NCI-H524 (cell line): ENCODE measurements at regions not wholly inside any gene's neighbourhood (a gene's known extent, or its start where the extent isn't known, plus 50 kb on each side); places are given as distances from the start of the nearest gene placed in this dataset.
"Not testable (repeated sequence)": the region's sequence is repeated elsewhere in the genome, so short reads cannot be mapped to it uniquely, and the experiment has no call there.

Experiments
- DNase-seq, 2 experiments: peaks; one replicate each; lab custom pipeline; 2025; lab: John Stamatoyannopoulos, UW

GRCh38 chr1:146641534-146641933 is 296.6 kb upstream of the NBPF12 start:
- DNase-seq: not testable (repeated sequence)

DNA sequence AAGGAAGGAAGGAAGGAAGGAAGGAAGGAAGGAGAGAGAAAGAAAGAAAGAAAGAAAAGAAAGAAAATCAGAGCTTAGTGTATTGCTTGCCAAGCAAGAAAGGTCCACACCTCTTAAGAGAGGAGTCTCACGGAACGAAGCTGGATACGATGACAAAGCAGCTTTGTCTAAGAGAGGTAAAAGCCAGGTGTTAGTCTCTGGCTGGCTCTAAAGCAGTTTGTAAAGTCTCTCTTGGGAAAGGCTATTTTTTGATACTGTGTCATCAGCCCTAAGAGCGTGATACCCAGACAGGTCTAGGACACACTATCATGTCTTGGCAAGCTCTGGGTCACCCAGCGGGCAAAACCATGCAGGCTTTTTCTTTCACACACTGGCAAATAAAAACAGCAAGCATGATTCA is 297.5 kb upstream of the NBPF12 start:
- not testable (repeated sequence) for DNase-seq

GRCh38 chr1:146630302-146630701 is 307.8 kb upstream of the NBPF12 start:
- not testable (repeated sequence) for DNase-seq

- DNase-seq: not testable (repeated sequence)
Measured at GRCh38 chr1:146618582-146618981, 319.5 kb upstream of the NBPF12 start.

DNA sequence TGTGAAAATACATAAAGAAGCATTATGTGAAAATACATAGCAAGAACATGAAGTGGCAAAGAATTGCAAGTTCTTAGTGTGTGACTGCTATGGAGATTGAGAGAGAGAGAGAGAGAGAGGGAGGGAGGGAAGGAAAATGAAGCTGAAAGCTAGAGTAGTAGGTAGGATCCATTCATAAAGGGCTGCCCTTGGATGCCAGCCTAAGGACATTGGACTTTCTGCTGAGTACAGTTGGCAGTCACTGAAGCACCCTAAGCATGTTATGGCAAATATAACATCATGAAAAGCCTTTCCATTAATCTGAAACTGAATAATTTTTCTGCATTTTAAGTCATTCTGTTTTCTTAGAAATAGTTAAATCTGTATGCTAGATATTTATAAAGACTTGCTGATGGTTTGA is 333.4 kb upstream of the NBPF12 start:
- DNase-seq: not testable (repeated sequence)

DNA sequence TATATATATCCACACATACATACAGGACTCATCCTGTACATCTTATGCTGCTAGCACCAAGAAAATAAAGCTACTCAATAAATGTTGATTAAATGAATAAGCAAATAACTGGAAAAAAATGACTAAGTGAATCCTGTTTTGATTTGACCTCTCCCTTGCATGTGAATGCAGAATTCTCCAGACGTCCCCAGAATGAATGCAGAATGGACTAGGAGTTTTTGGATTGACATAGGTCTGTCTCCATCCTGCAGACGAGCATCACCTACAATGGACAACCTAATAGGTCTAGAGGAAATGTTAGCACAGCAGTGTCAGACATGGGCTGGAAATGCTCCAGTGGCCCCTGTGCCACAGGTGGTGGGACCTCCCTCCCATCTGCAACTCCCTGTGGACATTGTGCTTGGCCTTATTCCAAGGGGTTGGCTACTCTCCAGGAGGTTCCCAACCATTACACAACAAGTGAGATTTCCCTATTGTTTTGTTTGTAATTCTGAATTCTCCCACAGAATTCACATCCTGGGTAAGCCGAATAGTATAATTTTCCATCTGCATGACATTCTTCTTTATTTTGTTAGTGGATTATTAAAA is 337.3 kb upstream of the NBPF12 start:
- DNase-seq: not testable (repeated sequence)

GRCh38 chr1:146599906-146600305 is 338.2 kb upstream of the NBPF12 start:
- DNase-seq: not testable (repeated sequence)

- not testable (repeated sequence) for DNase-seq
Measured at GRCh38 chr1:146581229-146581628, 352.4 kb upstream of the NOTCH2NLA start.

DNA sequence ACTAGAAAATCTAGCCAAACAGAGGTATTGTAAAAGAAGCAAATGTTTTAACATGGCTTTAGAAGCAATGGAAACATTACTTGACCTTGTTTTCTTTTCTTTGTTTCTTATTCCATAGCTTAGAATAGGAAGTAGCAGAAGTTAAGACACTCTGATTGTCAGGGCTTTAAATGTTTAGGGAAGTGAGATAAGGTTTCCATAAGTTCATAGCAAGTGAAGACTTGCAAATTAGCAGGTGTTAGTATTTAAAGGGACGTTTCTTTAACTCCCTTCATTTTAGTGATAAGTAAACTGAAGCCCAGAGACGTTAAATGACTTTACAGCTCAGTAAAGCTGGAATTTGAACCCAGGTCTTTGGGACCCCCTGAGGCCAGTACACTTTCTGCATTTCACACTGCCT is 338.7 kb upstream of the NOTCH2NLA start:
- not testable (repeated sequence) for DNase-seq

- not testable (repeated sequence) for DNase-seq
Measured at GRCh38 chr1:146558032-146558431, 329.2 kb upstream of the NOTCH2NLA start.

DNA sequence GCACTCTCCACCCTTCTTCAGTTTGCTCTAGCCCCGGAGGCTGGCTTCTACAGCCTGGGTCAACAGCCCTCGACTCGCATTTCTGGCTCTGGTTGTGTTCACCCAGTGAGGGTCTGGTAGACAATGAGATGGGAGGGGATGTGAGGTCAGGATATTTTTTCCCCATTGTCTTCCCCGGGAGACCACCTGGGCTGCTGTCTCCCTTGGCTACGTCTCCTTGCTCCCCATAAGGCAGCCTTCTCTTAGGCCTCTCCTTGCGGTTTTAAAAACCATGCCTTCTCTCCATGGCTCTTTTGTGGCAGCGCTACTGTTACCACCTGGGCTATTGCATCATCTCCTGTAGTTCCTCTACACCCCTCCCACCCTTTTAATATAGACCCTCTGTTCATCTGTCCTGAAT is 327.6 kb upstream of the NOTCH2NLA start:
- DNase-seq: not testable (repeated sequence)

DNA sequence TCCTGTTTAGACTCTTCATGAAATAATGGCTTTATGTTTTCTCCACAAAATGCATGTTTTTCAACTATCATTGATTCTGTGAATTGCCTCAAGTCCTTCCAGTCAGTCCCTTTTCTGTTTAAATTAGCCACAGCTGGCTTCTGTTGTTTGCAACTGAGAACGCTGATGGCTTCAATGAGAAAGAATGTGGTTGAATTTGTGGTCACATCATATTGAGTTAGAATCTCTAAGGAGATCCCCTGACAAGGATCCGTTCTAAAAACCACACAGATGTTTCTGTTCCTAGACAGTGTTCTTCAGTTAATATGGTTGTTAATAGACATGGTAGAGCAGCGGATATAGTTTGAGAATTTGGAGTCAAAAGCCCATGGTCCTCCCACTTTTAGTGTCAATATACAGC is 323.6 kb upstream of the NOTCH2NLA start:
- not testable (repeated sequence) for DNase-seq

- not testable (repeated sequence) for DNase-seq
Measured at GRCh38 chr1:146548684-146549083, 319.9 kb upstream of the NOTCH2NLA start.

GRCh38 chr1:146546189-146546588 is 317.4 kb upstream of the NOTCH2NLA start:
- not testable (repeated sequence) for DNase-seq

GRCh38 chr1:146537775-146538373 is 309.1 kb upstream of the NOTCH2NLA start:
- DNase-seq: not testable (repeated sequence)

- not testable (repeated sequence) for DNase-seq
Measured at GRCh38 chr1:146536028-146536427, 307.2 kb upstream of the NOTCH2NLA start.

GRCh38 chr1:146535575-146535974 is 306.8 kb upstream of the NOTCH2NLA start:
- DNase-seq: not testable (repeated sequence)

- not testable (repeated sequence) for DNase-seq
Measured at GRCh38 chr1:146530958-146531357, 302.1 kb upstream of the NOTCH2NLA start.

GRCh38 chr1:146522812-146523211 is 294.0 kb upstream of the NOTCH2NLA start:
- not testable (repeated sequence) for DNase-seq

DNA sequence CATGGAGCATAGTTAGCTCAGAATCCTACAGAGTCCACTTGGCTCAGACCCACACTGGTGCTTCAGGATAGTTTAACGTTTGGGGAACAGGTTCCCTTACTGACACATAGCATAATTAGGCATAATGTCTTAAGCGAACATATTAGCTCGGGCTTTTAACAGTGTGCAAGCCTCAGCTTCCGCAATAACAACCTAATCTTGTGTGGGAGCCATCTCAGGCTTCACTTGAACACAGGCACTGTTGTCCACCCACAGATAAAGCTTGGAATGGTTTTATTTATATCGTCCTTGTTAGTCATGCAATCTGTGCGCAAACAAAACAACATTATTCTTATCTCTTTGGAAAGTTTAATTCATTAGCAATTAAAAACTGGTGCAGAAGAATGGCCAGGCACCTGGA is 293.5 kb upstream of the NOTCH2NLA start:
- DNase-seq: not testable (repeated sequence)

DNA sequence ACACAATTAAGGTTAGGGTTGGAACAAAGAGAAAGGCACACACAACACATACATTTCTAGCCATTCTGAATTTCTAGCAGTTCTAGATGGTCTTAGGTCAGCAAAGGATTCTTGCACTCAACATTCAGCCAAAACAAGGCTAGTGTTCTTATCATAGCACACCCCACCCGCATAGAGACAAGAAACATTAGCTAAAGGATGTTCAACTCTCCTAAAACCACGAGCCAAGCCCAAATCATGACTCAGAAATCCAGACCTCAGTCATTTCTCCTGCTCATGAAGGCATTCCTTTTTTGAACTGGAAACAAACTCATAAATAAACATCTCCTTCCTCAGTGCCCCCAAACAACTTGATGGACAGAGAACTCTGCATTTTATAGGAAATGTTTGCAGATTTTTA is 293.0 kb upstream of the NOTCH2NLA start:
- not testable (repeated sequence) for DNase-seq

DNA sequence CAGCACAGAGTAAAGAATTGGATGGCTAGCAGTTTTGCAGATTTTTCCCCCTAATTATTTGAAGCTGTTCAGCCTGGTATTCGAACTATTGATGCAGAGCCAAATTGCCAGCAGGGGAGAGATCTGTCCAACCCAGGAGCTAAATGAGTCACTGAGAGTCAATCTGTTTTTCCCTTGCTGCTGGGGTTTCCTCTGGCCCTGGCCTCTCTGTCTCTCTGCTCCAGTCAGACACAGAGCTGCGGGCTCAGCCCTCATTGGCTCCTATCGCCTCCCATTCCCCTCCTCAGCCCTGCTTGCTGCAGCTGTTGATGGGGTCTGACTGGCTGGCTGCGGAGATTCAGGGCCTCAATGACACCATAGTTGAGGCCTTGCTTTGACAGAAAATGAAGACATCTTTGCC is 284.9 kb upstream of the NOTCH2NLA start:
- not testable (repeated sequence) for DNase-seq

DNA sequence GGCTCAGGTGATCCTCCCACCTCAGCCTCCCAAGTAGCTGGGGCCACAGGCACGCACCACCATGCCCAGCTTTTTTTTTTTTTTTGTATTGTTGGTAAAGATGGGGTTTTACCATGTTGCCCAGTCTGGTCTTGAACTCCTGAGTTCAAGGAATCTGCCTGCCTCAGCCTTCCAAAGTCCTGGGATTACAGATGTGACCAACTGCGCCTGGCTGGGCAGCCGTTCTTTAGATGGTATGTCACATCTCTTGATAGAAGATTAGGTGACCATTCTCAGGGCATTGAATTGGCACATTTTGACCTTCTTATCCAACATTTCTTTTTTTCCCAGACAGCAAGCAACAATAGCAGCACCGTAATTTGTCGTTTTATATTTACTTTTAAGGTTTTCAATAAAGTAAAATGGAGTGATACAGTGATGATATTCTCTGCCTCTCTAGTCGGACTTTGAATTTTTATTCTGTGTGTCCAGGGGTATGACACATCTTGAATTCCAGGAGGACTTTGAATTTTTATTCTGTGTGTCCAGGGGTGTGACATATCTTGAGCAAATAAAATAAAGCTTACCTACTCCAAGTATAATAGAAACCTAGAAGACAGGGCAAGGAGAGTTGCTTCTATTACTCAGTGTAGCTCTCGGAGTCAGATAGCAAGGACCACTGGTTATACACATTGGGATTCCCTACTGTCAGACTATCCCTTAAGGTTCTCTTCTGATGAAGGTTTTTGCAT is 282.4 kb upstream of the NOTCH2NLA start:
- DNase-seq: not testable (repeated sequence)
